ENCODE measurements at regions not wholly inside any gene's neighbourhood (a gene's known extent, or its start where the extent isn't known, plus 50 kb on each side); places are given as distances from the start of the nearest gene placed in this dataset.

GRCh38 chr3:31399271-31399670 is 133.5 kb upstream of the STT3B start:
- no peak overlapping the region for H3K4me3 ChIP-seq (ENCODE audit: control insufficient read depth, low read depth, low read length)
- no peak for TF ChIP-seq CTCF (IDR thresholded peaks at IDR 0.05; ENCODE audit: control insufficient read depth, insufficient read depth, low read depth, low read length, missing control alignments)
- no peak for DNase-seq (ENCODE audit: low read depth)

GRCh38 chr3:31402117-31402516 is 130.6 kb upstream of the STT3B start:
- TF ChIP-seq CTCF (IDR thresholded peaks at IDR 0.05; ENCODE audit: control insufficient read depth, insufficient read depth, low read depth, low read length, missing control alignments): no peak
- H3K4me3 ChIP-seq (ENCODE audit: control insufficient read depth, low read depth, low read length): no peak overlapping the region
- no peak for DNase-seq (ENCODE audit: low read depth)

- H3K4me3 ChIP-seq (ENCODE audit: control insufficient read depth, low read depth, low read length): no peak overlapping the region
- DNase-seq (ENCODE audit: low read depth): no peak
- TF ChIP-seq CTCF (IDR thresholded peaks at IDR 0.05; ENCODE audit: control insufficient read depth, insufficient read depth, low read depth, low read length, missing control alignments): no peak
Observed at GRCh38 chr3:31403197-31403596, 129.5 kb upstream of the STT3B start.

GRCh38 chr3:31404871-31405270 is 127.9 kb upstream of the STT3B start:
- DNase-seq (ENCODE audit: low read depth): no peak
- H3K4me3 ChIP-seq (ENCODE audit: control insufficient read depth, low read depth, low read length): no peak overlapping the region
- TF ChIP-seq CTCF (IDR thresholded peaks at IDR 0.05; ENCODE audit: control insufficient read depth, insufficient read depth, low read depth, low read length, missing control alignments): no peak

- no peak for TF ChIP-seq CTCF (IDR thresholded peaks at IDR 0.05; ENCODE audit: control insufficient read depth, insufficient read depth, low read depth, low read length, missing control alignments)
- no peak overlapping the region for H3K4me3 ChIP-seq (ENCODE audit: control insufficient read depth, low read depth, low read length)
- DNase-seq (ENCODE audit: low read depth): no peak
Observed at GRCh38 chr3:31405515-31405914, 127.2 kb upstream of the STT3B start.

- DNase-seq (ENCODE audit: low read depth): no peak
- no peak overlapping the region for H3K4me3 ChIP-seq (ENCODE audit: control insufficient read depth, low read depth, low read length)
- TF ChIP-seq CTCF (IDR thresholded peaks at IDR 0.05; ENCODE audit: control insufficient read depth, insufficient read depth, low read depth, low read length, missing control alignments): no peak
Observed at GRCh38 chr3:31406896-31407295, 125.8 kb upstream of the STT3B start.

- no peak for TF ChIP-seq CTCF (IDR thresholded peaks at IDR 0.05; ENCODE audit: control insufficient read depth, insufficient read depth, low read depth, low read length, missing control alignments)
- H3K4me3 ChIP-seq (ENCODE audit: control insufficient read depth, low read depth, low read length): no peak overlapping the region
- no peak for DNase-seq (ENCODE audit: low read depth)
Observed at GRCh38 chr3:31407665-31408064, 125.1 kb upstream of the STT3B start.
